ENCODE measurements at regions not wholly inside any gene's neighbourhood (a gene's known extent, or its start where the extent isn't known, plus 50 kb on each side); places are given as distances from the start of the nearest gene placed in this dataset.

DNA sequence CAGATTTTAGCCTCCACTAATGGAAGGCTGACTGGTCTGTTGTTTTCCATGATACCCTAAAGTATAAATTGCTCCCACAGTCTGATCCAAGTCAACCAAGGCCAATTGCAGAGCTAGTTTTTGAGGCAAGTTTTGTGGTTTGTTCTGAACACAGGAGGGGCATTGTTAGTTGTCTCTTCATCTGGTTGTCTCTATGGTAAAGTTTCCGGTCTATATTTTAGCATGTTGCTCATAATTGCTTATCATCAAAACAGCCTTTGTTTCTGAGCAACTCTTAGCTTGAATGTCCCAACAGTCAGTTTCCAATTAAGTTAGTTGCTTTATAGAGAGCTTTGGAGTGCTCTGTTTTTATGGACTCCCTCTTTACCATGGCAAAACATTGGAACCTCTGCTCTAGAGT, 217.6 kb upstream of the CARD18 start:
- no peak for TF ChIP-seq CTCF (conservative IDR thresholded peaks at IDR 0.05; ENCODE audit: low read depth, low read length)
- TF ChIP-seq EZH2 (IDR thresholded peaks at IDR 0.05; ENCODE audit: borderline replicate concordance, low read depth, low read length, poor library complexity, severe bottlenecking): no peak

All from A673 (cell line).